ENCODE measurements at regions not wholly inside any gene's neighbourhood (a gene's known extent, or its start where the extent isn't known, plus 50 kb on each side); places are given as distances from the start of the nearest gene placed in this dataset.

DNA sequence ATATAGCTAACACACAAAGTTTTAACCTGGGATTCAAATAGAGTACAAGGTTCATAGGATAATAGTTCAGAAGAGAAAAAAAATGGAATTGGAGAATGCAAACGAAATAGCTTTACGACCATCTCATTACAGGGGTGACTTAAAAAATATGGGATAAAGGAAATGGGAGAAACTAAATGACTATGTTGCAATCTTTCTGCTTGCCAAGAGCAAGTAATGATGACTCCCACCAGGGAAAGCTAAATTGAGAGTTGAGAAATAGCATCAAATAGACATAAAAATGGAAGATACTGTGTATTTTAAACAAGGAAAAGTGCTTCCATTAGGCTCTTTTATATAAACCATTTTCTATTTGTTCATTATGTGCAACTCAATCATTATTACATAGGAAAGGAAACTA, 155.7 kb upstream of the ATXN7L3B start:
- TF ChIP-seq, protein P1, sequence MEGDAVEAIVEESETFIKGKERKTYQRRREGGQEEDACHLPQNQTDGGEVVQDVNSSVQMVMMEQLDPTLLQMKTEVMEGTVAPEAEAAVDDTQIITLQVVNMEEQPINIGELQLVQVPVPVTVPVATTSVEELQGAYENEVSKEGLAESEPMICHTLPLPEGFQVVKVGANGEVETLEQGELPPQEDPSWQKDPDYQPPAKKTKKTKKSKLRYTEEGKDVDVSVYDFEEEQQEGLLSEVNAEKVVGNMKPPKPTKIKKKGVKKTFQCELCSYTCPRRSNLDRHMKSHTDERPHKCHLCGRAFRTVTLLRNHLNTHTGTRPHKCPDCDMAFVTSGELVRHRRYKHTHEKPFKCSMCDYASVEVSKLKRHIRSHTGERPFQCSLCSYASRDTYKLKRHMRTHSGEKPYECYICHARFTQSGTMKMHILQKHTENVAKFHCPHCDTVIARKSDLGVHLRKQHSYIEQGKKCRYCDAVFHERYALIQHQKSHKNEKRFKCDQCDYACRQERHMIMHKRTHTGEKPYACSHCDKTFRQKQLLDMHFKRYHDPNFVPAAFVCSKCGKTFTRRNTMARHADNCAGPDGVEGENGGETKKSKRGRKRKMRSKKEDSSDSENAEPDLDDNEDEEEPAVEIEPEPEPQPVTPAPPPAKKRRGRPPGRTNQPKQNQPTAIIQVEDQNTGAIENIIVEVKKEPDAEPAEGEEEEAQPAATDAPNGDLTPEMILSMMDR (IDR thresholded peaks at IDR 0.05), result no peak
- no peak for TF ChIP-seq POLR2A (IDR thresholded peaks at IDR 0.05)
- no peak for TF ChIP-seq EP300 (IDR thresholded peaks at IDR 0.05)
- no peak for TF ChIP-seq POLR2AphosphoS5 (IDR thresholded peaks at IDR 0.05)
